Uterus (tissue), 3 donors: ENCODE measurements at regions not wholly inside any gene's neighbourhood (a gene's known extent, or its start where the extent isn't known, plus 50 kb on each side); places are given as distances from the start of the nearest gene placed in this dataset.

Experiments used
- DNase-seq, 2 donors: peaks; one replicate each; pipeline ENCODE4 v3.0.0-alpha.2; 2019 to 2020
- H3K27ac ChIP-seq, 2 donors: fragments of 200-600 bp; sonication (generic); 1 replicate in 1 of 2; 2 replicates in 1 of 2; pipeline ENCODE4 v1.5.1; 2016 to 2018
- H3K27me3 ChIP-seq, 2 donors: fragments of 200-600 bp; sonication (generic); one replicate each; pipeline ENCODE4 v1.5.1; 2018 to 2019; ENCODE audit warnings: control low read depth in 1 of 2
- H3K36me3 ChIP-seq, 2 donors: fragments of 200-600 bp; sonication (generic); one replicate each; pipeline ENCODE4 v1.5.1; 2019; ENCODE audit warnings: control low read depth in 1 of 2
- H3K4me1 ChIP-seq, 2 donors: fragments of 200-600 bp; sonication (generic); one replicate each; pipeline ENCODE4 v1.5.1; 2018 to 2019; ENCODE audit warnings: control low read depth in 1 of 2
- H3K4me3 ChIP-seq, 2 donors: fragments of 200-600 bp; sonication (generic); 1 replicate in 1 of 2; 2 replicates in 1 of 2; pipeline ENCODE4 v1.5.1; 2018 to 2019; ENCODE audit warnings: mild to moderate bottlenecking in 1 of 2
- H3K9me3 ChIP-seq, 2 donors: fragments of 200-600 bp; sonication (generic); one replicate each; pipeline ENCODE4 v1.5.1; 2019; ENCODE audit warnings: control low read depth in 1 of 2
- CTCF ChIP-seq, 4 experiments: fragments of 200-600 bp in 2 of 4; fragments of 450-650 bp in 2 of 4; sonication (generic) in 2 of 4; IDR thresholded peaks; one replicate each; pipeline ENCODE4 v1.5.1; 2016 to 2019; ENCODE audit warnings: antibody characterized with exemption in 4 of 4, mild to moderate bottlenecking in 2 of 4, moderate library complexity in 1 of 4
- POLR2A ChIP-seq, 2 donors: fragments of 450-650 bp; IDR thresholded peaks; one replicate each; pipeline ENCODE4 v1.6.1; 2016; ENCODE audit warnings: antibody characterized with exemption in 2 of 2, mild to moderate bottlenecking in 1 of 2, moderate library complexity in 1 of 2
- intact Hi-C: fragments of 100-400 bp; cut with DNase I; formaldehyde crosslinking; loops from one replicate; pipeline ENCODE4 v1.15.1; 2023; ENCODE audit warnings: low total_unique reads
- donor health status: DM: yes; HTN: yes; CAD: no.

DNA sequence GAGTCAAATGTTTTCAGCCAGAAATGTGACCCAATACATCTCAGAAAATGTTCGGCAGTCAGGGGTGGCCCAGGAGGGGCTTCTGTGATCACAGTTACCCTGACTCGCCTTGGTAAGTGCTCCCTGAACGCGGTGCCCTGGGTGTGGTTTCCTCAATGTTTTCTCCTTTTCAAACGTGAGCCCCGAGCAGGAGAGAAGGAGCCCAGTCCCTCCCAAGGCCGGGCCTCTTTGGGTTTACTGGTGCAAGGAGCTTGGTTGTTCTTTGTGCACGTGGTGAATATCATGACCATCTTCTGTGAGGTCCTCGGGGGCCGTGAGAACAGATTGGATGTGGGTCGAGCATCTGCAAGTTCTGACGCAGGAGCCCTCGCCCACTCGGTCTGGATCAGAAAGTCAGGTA is 55.8 kb upstream of the VIPR2 start:
- no peak for DNase-seq
- intact Hi-C loops: no loop called here

GRCh38 chr7:159198016-159198724 is 53.5 kb upstream of the VIPR2 start:
- Histone ChIP-seq H3K4me1 (peaks cover 0 to 11% of the 10 kb centered on the region in 2 donors), H3K4me3 (no peak overlapping the region), H3K36me3 (no peaks in the 10 kb centered on the region), H3K9me3 (no peaks in the 10 kb centered on the region), H3K27ac (peak overlapping the region; percentile 16 to 45), H3K27me3 (no peaks in the 10 kb centered on the region)
- no peak for TF ChIP-seq CTCF (IDR thresholded peaks at IDR 0.05)
- no peak for TF ChIP-seq POLR2A (IDR thresholded peaks at IDR 0.05)
- intact Hi-C loops: no loop called here
- DNase-seq: no peak

More for the DNA sequence above, 55.8 kb upstream of the VIPR2 start:
- H3K27me3 ChIP-seq: no peaks in the 10 kb centered on the region
- no peaks in the 10 kb centered on the region for H3K36me3 ChIP-seq
- H3K27ac ChIP-seq: no peak overlapping the region
- H3K4me3 ChIP-seq: no peak overlapping the region
- no peaks in the 10 kb centered on the region for H3K9me3 ChIP-seq
- H3K4me1 ChIP-seq: peaks cover 0 to 11% of the 10 kb centered on the region in 2 donors
- no peak for TF ChIP-seq POLR2A (IDR thresholded peaks at IDR 0.05)
- no peak for TF ChIP-seq CTCF (IDR thresholded peaks at IDR 0.05)

DNA sequence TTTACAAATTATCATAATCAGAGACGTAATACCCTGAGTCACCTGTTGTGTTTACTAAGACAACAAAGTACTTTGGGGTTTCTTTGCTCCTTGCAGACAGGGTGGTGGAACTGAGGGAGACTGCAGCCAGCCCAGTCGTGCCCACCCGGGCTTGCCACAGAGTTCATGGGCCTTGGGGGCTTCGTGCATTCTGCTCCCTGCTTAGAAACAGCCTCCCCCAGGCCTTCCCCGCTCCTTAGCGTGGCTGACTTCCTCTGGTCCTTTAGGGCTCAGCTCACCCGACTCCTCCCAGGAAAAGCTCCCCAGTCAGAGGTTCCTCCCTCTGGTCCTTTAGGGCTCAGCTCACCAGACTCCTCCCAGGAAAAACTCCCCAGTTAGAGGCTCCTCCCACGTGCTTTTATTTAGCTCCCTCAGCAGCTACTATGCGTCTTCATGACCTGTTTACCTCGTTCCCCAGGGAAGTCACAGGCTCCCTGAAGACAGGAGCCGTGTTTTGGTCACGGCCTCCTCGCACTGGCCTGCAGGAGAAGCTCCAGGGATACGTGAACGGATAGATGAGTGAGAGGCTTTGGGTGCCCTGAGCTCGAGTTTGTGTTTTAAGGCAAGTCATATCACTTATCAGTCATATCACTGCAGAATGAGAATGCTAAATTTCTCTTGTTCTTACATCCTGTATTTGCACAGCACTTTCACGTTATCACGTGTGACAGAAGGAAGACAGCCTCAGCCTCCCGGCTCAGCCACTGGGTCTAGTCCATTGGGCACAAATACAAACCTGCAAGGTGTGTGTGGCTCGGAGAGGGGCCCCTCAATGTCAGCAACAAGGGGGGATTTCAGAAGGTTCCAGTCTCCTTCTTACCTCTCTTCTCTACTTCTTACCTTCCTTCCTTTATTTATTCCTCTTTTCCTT is 52.7 kb upstream of the VIPR2 start:
- TF ChIP-seq CTCF (IDR thresholded peaks at IDR 0.05) (no peak), POLR2A (IDR thresholded peaks at IDR 0.05) (no peak)
- DNase-seq: peak; percentile 42 to 44
- Histone ChIP-seq H3K9me3 (no peaks in the 10 kb centered on the region), H3K4me1 (peaks cover 0 to 11% of the 10 kb centered on the region in 2 donors), H3K4me3 (no peak overlapping the region), H3K27ac (peak overlapping the region; percentile 16 to 45), H3K27me3 (no peaks in the 10 kb centered on the region), H3K36me3 (no peaks in the 10 kb centered on the region)
- intact Hi-C loops: no loop called here

- intact Hi-C loops: no loop called here
- H3K27me3 ChIP-seq: no peaks in the 10 kb centered on the region
- no peaks in the 10 kb centered on the region for H3K36me3 ChIP-seq
- no peak for TF ChIP-seq CTCF (IDR thresholded peaks at IDR 0.05)
- TF ChIP-seq POLR2A (IDR thresholded peaks at IDR 0.05): no peak
- no peaks in the 10 kb centered on the region for H3K9me3 ChIP-seq
- no peak for DNase-seq
- peak overlapping the region; percentile 45 to 53 for H3K27ac ChIP-seq
- peaks cover 0 to 11% of the 10 kb centered on the region in 2 donors for H3K4me1 ChIP-seq
- no peak overlapping the region for H3K4me3 ChIP-seq
Observed at GRCh38 chr7:159196584-159196983, 51.9 kb upstream of the VIPR2 start.

GRCh38 chr7:159195946-159196345 is 51.3 kb upstream of the VIPR2 start:
- no peak for DNase-seq
- Histone ChIP-seq H3K4me1 (peaks cover 0 to 11% of the 10 kb centered on the region in 2 donors), H3K4me3 (no peak overlapping the region), H3K27ac (peak overlapping the region; percentile 53 to 58), H3K36me3 (no peaks in the 10 kb centered on the region), H3K27me3 (no peaks in the 10 kb centered on the region), H3K9me3 (no peaks in the 10 kb centered on the region)
- TF ChIP-seq CTCF (IDR thresholded peaks at IDR 0.05) (no peak), POLR2A (IDR thresholded peaks at IDR 0.05) (no peak)
- intact Hi-C loops: no loop called here
